GM19193 (cell line): ENCODE measurements at regions not wholly inside any gene's neighbourhood (a gene's known extent, or its start where the extent isn't known, plus 50 kb on each side); places are given as distances from the start of the nearest gene placed in this dataset.

Source experiments
- POLR2A ChIP-seq: IDR thresholded peaks from 4 replicates; pipeline ENCODE4 v1.6.1; 2011; ENCODE audit not compliant: insufficient read depth, insufficient read length; ENCODE audit errors: extremely low read depth

DNA sequence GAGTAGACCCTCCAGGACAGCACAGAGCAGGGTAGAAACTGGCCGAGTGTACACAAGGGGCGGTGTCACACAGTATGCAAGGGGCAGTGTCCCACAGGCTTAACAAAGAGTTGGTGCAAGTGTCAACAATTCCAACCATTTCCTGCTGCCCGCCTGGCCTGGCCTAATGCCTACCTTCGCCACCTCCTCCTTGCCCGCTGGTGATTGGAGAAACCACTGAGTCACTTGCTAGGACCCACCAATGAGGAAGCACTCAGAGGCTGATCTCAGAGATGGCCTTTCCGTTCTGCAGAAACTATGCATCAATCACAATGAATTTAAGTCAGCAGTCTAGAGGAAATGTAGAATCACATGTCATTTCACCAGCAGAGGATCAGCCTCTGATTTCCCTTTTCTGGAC is 263.3 kb upstream of the PKDCC start:
- no peak for TF ChIP-seq POLR2A

DNA sequence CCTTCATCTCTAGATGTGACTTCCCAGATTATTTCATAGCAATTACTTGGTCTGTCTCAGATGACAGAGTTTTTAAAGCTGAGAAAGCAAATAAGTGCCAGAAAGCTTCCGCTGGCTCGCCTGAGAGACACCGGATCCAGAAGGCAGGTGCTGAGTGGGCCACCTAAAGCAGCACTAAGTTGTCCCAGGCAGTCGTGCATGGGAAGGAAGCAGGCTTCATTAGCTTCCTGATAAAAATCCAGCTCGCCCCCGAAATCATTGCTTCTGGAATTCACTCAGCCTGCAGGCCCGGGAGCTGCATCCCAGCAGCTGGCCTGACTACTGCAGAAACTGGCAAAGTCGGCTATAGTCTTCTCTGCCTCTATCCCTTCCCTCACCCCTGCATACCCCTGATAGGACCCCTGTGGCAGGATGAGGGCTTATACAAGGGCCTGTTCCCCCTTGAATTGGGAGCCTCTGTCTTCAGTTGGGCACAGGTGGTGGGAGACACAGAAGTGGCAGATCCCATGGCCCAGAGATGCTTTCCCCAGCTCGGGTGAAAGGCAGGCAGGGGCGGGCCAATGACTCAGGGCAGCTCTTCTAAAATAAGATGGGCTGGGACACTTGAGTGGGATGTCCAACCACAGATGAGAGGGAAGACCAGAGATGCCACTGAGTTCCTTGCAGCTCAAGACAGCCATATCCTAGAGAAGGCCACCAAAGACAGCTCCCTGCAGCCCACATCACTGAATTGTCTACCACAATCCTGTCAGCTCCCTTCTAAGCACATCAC is 262.4 kb upstream of the PKDCC start:
- TF ChIP-seq POLR2A: no peak

DNA sequence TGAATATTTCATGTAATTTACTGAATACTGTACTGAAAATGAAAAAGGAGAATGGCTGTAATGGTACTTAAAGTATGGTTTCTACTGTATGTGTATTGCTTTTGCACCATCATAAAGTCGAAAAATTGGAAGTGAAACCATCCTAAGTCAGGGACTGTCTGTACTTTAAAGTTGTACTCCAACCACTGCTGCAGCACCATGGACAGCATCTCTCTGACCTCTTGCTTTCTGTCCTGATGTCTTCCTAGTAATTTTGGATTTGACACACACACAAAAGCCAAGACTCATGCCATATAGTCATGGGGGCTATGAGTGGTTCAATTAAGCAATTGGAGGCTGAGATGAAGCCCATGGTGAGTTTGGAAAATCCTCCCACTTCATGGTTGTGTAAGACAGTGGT is 256.3 kb upstream of the PKDCC start:
- no peak for TF ChIP-seq POLR2A

DNA sequence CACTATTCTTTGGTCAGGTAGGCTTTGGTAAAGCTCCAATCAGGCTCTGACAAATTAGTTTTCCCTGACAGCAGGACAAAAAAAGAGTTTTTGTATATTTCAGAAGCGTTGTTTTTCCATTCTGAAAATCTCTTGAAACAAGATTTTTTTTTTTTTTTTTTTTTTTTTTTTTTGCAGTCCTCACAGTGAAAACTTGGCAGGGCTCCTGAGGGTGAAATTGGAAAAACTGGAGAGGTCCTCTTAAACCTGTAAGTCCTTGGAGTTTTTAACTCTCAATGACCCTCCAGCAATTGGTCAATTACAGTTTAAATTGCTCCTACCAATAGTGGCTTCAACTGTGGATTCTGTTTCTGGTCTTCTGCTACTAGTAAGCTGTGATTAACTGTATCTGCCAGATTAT is 244.5 kb upstream of the PKDCC start:
- TF ChIP-seq POLR2A: no peak

DNA sequence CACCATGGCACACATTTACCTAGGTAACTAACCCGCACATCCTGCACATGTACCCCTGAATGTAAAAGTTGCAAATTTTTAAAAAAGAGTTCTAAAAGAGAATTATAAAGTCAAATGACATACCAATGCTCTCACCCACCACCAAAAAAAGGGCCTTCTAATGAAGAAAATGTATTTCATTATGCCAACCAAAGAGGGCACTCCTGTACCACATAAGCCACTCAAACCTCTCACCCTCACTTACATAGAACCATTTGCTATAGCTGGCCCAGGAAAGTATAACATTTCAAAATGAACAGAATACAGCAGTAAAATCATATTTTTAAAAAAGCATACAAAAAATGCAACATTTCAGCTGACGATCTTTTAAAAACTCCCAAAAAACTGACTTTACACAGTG is 241.5 kb upstream of the PKDCC start:
- TF ChIP-seq POLR2A: no peak

DNA sequence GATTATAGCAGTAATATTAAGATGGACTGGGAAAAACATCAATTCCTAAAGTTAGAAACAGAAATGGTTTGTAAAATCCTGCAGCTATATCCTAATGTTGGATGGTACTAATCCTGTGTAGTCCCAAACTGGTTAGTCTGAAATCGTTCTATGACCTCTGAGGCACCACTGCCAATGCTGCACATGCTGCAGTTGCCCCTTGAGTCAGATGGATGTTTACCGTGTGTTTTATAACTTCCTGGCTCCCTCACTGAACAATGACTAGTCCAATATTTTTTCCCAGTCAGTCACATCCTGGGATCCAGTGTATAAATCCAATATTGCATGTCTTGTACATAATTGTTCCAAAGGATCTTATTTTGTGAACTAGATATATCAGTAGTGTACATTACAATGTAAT is 226.7 kb upstream of the PKDCC start:
- TF ChIP-seq POLR2A: no peak

DNA sequence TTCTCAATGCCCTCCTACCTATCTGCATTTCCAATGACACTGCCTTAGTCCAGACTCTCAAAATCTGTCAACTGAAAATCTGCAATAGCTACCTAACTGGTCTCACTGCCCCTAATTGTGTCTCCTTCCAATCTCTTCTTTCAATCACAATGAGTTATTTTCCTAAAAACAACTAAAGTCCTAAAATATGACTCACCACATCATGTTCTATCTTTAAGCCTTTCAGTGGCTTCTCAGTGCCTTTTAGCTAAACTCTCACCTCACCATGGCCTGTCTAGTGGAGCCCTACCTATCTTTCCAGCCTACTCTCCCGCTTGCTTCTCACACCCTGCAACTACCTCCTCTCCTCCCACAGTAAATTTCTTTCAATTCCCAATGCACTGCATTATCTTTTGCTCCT is 220.9 kb upstream of the PKDCC start:
- TF ChIP-seq POLR2A: no peak

DNA sequence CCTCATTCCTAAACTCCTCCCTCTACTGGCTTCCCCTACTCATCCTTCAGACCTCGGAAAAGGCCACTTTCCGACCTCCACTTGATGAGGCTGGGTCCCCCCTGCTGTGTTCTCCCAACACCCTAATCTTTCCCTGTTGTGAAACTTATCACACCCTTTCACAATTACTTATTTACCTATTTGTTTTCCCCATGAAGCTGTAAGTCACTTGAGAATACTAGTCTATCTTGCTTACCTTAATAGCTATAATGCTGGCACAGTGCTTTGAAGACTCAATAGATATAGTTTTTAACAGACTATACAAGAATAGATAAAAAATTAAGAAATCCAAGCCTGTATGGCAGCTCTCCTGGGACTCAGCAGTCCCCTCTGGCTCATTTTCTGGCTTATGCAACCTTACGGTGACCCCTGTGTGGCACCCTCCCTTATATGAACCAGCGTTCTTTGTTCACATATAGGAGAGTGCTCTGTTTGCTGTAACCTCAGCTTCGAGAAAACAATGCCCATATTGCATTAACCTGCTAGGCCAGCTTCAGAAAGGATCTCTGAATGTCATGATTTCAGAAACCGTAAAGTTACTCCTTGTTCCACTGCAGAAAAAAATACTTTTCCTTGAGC is 220.4 kb upstream of the PKDCC start:
- TF ChIP-seq POLR2A: no peak

DNA sequence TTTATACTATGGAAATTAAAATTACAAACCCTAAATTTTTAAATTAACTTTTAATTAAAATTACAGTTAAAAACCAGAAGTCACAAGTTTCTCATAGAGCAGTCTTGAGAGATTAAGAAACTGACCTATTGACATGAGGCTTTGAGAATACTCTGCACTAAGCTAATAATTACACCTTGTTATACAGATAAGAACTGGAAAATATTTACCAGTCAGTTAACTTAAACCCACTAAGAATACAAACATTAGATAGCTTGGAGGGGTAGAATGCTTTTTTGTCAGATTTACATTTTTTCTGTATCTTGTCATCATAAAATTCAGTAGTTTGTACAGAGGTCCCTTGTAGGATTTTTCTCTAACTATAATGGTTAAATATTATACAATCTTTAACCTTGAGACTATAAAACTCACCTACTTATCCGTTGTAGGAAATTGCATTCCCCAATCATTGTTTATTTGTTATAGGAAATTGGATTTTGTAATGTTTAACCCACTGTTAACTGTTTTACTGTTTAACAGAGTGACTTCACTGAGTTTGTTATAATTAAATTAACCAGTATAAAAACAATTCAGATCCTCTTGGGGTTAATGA is 219.7 kb upstream of the PKDCC start:
- no peak for TF ChIP-seq POLR2A

DNA sequence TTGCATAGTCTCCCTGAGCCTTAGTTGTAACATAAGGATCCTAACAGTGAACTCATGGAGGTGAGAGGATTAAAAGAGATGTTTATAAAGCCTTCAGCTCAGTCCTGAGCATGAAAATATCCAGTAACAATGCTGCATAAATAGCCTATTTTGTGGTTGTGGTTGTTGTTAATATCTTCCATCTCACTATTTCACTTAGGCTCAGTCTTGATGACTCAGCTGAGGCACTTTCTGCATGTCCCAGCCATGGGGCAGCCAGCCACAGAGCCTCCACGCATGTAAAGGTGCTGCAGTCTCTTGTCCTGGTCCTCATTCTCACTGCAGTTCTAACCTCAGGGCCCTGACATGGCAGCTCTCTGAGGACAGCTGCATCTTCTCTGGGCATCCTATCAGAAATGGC is 218.8 kb upstream of the PKDCC start:
- TF ChIP-seq POLR2A: no peak

DNA sequence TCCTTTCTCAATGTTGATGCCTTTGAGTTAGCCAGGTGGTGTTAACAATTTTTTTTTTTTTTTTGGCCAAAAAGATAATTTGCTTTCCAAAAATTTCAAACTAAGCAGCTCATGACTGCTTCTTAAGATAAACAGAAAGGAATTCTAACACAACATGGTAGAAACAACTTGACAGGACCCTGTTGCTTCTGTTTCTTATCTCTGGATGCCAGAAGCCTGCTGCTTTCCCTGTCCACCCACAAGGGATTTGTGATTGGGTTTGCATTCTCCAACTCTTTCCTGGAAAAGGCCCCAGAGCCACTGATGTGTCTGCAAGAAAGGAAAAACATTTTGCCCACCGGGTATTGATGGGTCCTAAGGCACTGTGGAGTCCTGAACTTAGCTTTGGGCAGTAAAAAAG is 217.2 kb upstream of the PKDCC start:
- no peak for TF ChIP-seq POLR2A

DNA sequence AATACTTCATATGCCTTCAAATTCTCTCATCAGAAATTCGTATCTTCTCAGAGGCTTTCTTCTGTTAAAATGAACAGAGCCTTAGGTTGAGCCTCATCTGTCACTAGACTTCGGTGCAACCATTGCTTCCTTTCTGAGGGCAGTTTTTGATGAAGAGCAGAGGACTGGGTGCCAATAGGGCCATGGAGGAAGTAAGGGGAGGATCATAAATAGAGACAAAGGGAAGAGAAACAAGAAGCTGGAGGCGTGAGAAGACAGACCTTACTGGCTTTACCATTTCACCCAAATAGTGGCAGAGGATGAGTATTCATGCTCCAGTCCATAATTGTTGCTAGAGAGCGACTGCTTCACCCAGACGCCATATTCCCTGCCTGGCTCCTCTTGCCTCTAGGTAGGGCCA is 215.6 kb upstream of the PKDCC start:
- TF ChIP-seq POLR2A: no peak

DNA sequence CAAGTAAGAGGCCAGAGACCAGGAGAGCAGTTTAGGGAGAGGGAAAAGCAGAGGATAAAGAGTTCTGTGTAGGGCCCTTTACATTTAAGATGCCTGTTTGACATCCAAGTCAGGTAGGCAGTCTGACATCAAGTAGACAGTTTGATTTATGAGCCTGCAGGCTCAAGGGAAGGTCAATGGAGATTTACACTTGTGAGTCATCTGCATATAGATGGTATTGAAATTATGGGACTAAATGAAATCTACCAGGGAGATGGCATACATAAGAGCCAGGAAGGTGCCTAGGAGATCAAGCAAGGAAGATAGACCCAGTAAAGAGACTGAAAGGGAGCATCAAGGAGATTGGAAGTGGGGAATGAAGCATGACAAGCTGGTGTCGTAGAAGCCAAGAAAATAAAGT is 212.4 kb upstream of the PKDCC start:
- no peak for TF ChIP-seq POLR2A

DNA sequence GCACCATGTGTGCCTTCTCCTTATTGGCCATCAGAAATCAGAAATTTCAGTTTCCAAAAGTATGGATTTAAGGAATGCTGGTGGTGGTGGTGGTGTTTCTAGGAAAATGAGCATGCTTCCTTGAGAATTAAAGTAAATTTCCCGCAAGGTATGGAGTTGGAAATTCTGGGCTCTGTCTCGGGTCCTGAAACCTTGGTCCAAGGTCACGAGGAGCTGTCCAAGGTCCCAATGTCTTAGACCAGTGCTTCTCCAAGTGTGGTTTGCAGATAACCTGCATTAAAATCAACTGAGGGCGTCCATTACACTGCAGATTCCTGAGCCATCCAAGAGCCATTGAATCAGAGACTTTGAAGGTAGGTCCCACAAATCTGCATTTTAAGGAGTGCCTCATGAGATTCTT is 210.9 kb upstream of the PKDCC start:
- TF ChIP-seq POLR2A: no peak

DNA sequence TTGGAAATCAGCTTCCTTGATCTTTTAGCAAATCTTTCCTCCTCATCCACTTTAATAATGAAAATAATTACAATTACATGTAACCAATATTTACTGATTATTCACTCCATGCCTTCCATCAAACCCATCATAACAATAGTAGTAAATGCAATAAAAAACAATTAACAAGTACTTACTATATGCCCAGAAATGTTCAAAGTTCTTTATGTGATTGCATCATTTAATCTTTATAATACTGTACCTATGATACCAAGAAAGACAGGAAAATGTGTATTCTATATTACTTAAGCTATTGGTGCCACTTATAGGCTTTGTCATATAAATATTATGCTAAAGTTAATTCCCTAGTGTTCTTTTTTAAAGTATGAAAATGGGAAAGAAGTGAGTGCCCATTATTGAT is 210.2 kb upstream of the PKDCC start:
- no peak for TF ChIP-seq POLR2A
